ENCODE measurements at regions not wholly inside any gene's neighbourhood (a gene's known extent, or its start where the extent isn't known, plus 50 kb on each side); places are given as distances from the start of the nearest gene placed in this dataset.

DNA sequence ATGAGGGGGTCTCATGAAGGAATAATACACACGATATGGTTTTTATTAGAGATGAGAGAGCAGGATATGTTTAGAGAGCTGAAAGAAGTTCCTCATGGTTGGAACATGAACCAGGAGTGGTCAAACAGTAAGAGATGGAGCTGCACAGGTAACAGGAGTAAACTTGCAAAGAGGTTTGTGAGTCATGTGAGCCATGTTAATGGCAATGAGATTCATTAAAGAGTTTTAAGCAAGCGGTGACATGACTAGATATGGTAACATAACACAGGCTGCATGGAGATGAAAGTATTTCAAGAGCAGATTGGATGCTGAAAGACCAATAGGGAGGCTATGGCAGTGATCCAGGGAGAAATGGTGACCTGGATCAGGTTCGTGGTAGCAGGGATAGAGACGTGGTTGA is 62.6 kb upstream of the SSTR1 start:
- DNase-seq (ENCODE audit: low spot score) = no peak

- DNase-seq (ENCODE audit: low spot score) = no peak
Observed at GRCh38 chr14:38150075-38150474, 57.6 kb upstream of the SSTR1 start.
